Inferior parietal cortex (tissue), 1 donor: ENCODE measurements at regions not wholly inside any gene's neighbourhood (a gene's known extent, or its start where the extent isn't known, plus 50 kb on each side); places are given as distances from the start of the nearest gene placed in this dataset.

ENCODE experiments used
- DNase-seq: peaks from one replicate; pipeline ENCODE4 v3.0.0-alpha.2; 2016; ENCODE audit errors: extremely low spot score

GRCh38 chr15:72920551-72920950 is 131.7 kb upstream of the NEO1 start:
- no peak for DNase-seq

DNA sequence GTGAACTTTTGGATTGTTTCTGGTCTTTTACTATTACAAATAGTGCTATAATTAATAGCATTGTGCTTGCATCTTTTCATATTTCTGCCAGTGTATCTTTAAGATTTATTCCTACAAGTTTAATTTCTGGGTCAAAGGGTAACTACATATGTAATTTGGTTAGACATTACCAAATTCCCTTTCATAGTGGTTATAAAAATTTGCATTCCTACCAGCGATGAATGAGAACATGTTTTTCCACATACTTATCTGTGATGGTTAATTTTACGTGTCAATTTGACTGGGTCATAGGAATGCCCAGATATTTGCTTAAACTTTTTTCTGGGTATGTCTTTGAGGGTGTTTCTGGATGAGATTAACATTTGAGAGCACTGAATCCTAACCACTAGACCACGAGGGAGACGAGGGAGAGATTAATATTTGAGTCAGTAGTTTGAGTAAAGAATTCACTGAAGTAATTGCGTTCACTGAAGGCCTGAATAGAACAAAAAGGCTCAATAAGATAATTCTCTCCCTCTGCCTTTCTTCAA is 132.3 kb upstream of the NEO1 start:
- no peak for DNase-seq

GRCh38 chr15:72916897-72917296 is 133.3 kb upstream of the ADPGK start:
- DNase-seq: no peak

DNA sequence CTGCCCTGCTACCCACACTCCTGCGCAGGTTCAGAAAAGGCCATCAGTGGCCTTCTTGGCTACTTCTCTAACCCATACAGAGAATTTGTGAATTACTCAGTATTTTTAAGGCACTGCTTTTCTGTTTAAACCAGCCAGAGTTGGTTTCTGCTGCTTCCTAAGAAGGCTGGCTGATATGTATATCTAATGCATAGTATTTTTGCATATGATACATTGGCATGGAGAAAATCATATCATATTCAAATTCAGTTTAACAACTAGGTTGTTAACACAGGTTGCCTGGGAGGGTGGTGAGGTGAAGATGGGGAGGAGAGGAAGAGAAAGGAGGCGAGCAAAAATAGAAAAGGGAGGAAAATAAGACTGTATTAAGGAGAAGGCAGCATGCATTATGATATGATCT is 132.8 kb upstream of the ADPGK start:
- DNase-seq: no peak

DNA sequence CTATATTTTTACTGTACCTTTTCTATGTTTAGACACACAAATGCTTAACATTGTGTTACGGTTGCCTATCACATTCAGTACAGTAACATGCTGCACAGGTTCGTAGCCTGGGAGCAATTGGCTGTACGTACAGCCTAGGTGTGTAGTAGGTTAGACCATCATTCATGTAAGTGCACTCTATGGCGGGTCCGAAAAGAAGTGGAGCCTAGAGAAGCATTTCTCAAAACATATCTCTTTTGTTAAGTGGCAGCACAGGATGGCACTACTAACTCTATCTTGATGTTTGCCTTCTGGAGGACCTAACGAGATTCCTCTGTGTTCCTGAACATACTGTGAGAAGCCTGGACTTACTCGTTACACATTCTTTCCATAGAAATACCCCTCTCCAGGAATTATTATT is 132.3 kb upstream of the ADPGK start:
- DNase-seq: no peak

DNA sequence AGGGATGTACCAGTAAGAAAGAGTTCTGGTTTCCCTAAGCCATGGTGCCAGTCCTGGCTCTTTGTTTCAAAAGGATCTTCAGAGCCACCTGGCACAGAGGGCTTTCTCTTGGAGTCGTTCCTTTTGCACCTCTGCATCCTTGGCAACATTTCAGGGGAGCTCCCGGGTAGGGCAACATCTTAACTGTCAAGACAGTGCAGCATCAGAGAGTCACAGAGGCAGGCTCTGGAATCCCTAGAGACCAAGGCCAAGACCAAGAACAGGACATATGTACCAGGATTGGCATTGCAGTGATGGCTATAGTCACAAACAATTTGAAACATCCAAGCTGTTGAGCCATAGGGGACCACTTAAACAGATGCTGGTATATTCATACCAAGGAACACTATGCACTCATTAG is 129.4 kb upstream of the ADPGK start:
- no peak for DNase-seq

DNA sequence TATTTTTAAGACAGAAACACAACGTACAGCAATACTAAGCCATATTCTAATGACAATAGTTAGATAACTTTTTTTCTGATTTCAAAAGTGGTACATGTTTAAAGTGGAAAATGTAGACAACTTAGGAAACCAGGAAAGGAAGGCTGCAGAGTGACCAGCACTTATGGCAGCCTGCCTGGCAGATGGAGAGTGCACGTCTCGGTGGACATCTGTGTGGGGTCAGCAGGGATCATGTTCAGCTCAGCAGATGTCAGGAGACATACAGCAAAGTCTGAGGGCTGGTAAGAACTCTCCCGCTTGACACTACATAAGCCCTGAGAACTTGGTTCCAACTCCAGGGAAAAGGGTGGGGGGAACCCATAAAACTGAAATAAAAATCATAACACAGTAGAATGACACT is 128.6 kb upstream of the ADPGK start:
- no peak for DNase-seq

DNA sequence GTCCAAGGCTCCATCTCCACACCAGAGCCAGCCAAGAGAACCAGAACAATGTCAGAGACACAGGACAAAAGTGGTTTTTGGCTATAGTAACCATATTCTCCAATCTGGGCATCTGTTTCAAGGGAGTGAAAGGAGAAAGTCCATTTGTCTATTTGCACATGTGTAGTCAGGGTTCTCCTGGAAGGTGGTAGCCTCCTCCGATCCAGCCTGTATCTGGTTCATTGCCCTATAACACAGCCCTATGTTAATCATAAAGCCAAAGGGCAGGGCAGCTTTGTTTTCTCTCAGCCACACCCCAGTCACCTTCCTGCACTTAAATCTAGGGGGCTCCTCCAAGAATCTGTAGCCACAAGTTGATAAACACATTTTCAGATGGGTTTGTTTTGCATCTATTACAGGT is 128.1 kb upstream of the ADPGK start:
- no peak for DNase-seq

- no peak for DNase-seq
These were observed 125.2 kb upstream of the ADPGK start for GRCh38 chr15:72908713-72909112.

DNA sequence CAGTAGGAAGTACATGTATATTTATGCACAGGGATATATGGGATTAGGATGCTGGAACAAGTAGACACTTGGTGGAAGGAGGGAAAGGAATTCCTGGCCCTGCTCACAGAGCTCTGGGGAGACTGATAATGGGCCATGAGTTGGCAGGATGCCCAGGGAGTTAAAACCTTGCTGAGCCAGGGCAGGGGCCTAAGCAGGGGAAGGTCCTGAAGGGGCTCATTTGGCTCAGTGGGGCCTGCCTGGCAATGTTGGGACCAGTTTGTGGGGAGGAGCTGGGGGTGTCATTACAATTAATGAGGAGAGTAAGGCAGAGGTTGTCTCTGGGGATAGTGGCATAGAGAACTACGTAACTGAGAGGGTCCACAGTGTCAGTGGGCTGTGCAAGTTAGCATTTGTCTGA is 124.2 kb upstream of the ADPGK start:
- DNase-seq: no peak

DNA sequence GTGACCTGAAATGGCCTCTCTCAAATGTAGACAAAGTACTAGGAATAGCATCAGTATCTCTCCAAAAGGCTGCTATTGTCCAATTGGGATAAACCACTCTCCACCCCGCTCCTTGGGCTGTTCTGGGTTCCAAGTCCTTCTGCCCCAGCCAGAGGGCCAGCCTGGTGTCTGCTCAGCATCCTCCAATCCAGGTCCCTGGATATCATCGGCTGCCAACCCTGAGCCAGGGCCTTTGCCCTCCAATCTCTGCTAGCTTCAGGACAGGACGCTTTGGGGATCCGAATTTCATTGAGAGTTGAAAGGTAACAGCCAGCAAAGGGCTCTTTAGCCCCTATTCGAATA is 119.3 kb upstream of the ADPGK start:
- DNase-seq: no peak

GRCh38 chr15:72902245-72902918 is 118.8 kb upstream of the ADPGK start:
- no peak for DNase-seq

- no peak for DNase-seq
These were observed 109.4 kb upstream of the ADPGK start for GRCh38 chr15:72892986-72893385.

GRCh38 chr15:72890043-72890442 is 106.5 kb upstream of the ADPGK start:
- peak; percentile 25 for DNase-seq

GRCh38 chr15:72889545-72889944 is 106.0 kb upstream of the ADPGK start:
- no peak for DNase-seq

DNA sequence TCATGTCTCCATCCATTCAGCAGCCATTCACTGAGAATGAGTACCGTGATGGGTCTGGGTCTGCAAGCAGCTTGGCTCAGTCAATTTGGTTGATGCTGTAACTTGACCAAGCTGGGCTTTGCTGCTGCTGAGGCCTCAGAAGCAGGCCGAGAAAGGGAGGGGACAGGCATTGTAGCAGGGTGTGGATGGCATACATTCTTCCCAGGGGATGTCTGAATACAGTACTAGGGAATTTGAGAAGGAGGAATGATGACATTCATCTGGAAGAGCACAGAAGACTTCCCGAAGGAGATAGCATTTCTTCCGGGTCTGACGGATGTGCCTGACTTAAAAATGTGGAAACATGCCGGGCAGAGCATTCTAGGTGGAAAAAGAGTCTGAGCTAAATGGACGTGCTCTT is 105.3 kb upstream of the ADPGK start:
- DNase-seq: no peak

- DNase-seq: no peak
These were observed 104.7 kb upstream of the ADPGK start for GRCh38 chr15:72888211-72888610.

DNA sequence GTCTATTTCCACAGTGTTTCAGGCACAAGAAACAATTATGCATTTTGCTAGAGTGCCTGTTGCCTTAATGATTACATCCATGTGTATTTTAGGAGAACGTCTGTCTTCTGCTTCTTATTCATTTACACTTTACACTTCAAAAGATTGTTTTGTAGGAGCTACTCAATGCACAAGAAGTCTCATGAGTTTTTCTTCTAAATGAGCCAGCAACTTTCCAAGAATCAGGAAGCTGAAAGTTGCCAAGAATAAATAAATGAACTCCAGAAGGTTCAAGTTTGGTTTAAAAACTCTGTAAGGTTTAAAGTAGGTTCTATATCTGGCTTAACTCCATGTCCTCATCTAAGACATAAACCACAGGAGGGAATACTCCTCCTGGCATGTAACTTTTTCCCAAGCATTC is 103.8 kb upstream of the ADPGK start:
- no peak for DNase-seq

DNA sequence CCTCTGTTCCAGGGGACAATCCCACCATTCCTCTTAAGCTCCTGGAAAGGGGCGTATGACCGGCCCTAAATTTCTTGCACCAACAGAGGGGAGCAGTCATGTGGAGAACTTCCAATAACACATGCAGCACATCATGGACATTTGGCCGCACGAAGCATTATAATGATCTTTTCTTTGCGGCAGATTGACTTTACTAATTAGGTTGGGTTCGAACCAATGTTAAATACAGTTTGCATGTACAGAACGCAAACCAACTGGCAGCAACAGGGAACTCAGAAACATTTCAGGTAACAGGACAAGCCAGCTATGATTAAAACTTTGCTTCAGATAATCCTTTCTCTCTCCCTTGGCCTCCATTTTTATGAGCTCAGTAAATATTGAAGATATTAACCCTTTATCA is 100.8 kb upstream of the ADPGK start:
- no peak for DNase-seq

DNA sequence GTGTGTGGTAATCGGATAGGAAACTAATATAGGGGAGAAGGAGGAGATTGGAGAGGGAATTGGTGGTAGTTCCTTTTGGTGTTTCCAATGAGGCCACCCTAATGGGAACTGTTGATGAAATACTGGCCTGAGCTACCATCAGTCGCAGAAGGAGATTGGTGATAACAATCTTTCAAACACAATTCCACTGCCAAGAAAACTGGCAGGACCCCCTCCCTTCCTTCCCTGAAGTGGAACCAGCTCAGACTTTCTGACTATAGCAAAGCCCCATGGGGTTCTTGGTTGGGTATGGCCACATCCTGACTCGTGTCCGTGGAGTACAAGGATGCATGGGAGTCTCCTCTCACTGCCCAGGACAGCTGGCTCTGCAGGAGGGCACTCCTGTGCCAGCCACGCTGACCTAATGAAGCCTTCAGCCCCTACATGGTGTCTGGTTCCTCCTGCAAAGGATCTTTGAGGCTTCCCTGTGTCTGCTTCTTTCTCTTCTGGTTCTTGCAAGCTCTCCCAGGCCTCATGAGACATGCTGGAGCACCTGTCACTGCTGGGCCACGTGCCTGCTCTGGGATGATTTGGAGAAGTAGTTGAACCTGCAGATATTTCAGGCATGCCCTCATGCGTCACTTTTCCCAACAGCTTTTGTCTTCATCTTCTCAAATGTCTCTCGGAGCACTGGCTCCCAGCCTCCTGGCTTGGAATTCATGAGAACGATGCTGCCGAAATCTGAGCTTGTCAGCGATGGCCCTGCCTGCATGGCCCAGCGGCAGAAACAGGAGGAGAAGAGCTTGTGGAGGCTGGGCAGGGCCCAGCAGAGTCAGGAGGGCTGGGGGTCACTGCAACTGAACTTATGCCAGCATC is 90.0 kb upstream of the ADPGK start:
- DNase-seq: no peak

DNA sequence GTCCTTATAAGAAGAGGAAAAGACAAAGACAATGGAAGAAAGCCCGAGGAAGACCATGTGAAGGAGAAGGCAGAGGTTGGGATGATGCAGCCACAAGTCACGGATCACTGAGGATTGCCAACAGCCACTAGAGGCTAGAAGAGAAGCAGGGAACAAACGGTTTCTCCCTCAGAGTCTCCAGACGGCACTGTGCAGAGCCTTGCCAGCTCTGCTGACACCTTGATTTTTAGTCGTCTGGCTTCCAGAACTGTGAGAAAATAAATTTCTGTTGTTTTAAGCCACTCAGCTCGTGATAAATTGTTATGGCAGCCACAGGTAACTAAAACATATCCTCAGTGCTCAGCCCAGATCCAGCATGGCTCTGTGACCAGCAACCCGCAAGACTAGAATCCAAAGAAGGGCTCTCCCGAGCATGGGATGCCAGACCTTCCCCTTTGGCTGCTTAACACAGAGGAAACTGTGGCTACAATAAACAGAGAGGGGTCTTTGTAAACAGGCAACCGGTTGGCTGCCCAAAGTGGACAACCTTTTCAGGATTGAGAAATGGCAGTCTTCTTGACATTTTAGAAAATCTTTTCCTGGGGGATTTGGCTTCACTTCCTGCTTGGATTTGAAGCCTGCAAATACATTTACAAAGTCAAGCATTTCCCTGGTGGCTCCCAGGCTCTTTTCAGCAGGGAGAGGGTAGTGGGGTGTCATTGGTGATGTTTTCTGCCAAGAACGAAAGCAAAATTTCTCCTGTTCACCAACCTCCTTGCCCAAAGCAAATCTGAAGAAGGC is 88.7 kb upstream of the ADPGK start:
- no peak for DNase-seq

- DNase-seq: no peak
These were observed 83.5 kb upstream of the ADPGK start for GRCh38 chr15:72866866-72867616.
